GM19023 (cell line): ENCODE measurements at regions not wholly inside any gene's neighbourhood (a gene's known extent, or its start where the extent isn't known, plus 50 kb on each side); places are given as distances from the start of the nearest gene placed in this dataset.

Experiments
- ATAC-seq: cut with Tn5 transposase; IDR thresholded peaks from one replicate; pipeline ENCODE4 v1.9.1; 2021; ENCODE audit warnings: mild to moderate bottlenecking, moderate library complexity; ENCODE audit not compliant: unreplicated experiment

DNA sequence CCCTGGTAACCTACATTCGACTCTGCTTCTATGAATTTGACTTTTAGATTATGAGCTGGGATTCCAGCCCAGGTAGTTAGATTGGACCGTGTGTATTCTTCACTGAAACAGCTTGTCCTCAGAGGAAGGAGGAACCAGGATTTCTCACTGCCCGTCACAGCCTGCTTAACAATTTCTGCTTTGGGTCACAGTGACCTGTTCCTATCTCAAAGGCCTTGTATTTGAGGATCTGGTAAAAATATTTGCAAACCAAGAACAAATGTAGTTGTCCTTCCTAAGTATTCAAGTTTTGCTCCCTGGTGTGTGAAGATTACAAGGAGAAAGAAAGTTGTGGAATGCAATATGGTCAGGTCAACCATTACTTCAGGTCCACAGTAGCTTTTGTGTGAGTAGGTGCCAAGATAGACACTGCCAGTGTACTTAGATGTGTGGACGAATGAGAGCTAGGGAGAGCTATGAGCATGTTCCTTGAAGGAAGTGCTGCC is 55.1 kb downstream of the KIF4B start:
- ATAC-seq = no peak

DNA sequence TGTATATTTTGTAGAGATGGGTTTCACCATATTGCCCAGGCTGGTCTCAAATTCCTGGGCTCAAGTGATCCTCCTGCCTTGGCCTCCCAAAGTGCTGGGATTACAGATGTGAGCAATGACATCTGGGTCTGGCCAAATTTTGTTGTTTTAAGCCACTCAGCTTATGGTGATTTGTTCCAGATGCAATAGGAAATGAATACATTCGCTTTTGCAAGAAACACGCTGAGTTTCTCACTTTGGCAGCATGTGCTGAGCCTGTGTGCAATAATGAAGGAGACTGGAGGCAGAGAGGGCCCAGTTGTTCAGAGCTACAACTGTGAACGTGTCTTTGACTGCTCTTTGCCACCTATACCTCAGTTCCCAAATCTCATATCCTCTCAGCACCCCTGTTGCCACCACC is 56.4 kb downstream of the KIF4B start:
- no peak for ATAC-seq

DNA sequence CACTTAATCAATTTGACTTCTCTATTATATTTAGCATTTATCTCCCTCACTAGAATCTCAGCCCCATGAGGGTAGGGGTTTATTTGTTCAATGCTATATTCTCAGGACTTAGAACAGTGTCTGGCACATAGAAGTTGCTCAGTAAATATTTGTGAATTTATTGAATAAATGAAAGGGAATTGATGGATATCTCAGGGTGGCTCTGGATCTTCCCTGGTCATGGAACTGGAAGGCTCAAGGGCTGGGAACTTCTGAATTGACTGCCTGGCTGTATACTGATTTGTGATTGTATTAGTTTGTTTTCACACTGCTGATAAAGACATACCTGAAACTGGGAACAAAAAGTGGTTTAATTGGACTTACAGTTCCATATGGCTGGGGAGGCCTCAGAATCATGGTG is 57.2 kb downstream of the KIF4B start:
- ATAC-seq = no peak

DNA sequence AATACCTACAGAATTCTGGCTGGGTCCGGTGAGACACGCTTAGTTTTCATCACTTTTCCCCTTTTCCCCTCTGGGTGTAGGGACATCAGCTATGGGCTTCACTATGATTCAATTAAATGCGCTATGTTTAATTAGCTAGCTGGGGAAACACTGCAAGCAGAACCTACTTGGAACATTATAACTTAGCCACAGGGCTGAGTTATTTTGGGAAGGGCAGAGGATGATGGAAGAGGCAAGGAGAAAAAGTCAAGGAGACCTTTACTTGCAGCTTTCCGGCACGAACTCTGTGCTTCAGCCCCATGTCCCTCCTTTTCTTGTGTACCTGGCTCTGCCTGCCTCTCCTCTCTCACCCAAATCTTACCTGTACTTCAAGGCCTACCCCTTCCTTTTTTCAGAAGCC is 62.8 kb downstream of the KIF4B start:
- ATAC-seq = no peak

DNA sequence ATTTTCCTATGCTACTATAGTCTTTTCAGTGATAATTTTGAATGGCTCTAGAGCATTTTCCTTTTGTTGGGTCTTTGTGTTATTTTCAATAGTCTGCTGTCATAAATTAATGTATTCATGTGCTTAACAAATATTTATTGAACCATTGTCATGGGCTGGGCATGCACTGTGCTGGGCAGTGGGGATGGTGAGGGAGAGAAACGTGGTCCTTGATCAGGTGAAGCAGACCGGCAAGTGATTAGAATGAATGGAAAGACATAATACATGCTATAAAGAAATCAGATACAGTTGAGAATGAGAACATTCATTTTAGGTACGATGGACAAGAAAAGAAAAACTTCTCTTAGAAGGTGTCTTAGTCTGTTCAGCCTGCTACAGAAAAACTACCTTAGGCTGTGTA is 66.1 kb downstream of the KIF4B start:
- ATAC-seq = no peak

DNA sequence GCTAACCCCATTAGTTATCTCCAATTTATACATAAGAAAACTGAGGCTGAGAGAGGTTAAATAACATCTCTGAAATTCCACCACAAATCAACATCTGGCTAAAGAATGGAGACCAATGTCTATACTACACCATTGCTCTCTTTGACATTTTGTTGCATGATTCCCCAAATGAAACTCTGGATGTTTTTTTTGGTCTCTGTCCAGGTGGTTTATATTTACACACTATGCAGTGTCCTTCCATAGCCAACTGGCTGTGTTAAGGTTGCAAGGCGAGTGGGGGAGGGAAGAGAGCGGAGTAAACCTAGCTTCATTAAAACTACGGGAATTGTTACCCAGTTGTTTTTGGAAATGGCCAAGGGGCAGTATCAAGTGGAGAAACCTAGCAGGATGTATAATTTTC is 67.2 kb downstream of the KIF4B start:
- no peak for ATAC-seq

DNA sequence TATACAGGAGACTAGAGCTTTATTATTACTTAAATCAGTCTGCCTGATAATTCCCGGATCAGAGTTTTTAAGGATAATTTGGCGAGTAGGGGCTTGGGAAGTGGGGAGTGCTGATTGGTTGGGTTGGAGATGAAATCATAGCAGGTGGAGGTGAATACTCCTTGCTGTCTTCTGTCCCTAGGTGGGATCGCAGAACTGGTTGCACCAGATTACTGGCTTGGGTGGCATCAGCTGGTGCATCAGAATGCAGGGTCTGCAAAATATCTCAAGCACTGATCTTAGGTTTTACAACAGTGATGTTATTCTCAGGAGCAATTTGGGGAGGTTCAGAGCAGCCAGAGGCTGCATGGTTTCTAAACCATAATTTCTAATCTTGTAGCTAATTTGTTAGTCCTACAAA is 68.1 kb downstream of the KIF4B start:
- no peak for ATAC-seq

DNA sequence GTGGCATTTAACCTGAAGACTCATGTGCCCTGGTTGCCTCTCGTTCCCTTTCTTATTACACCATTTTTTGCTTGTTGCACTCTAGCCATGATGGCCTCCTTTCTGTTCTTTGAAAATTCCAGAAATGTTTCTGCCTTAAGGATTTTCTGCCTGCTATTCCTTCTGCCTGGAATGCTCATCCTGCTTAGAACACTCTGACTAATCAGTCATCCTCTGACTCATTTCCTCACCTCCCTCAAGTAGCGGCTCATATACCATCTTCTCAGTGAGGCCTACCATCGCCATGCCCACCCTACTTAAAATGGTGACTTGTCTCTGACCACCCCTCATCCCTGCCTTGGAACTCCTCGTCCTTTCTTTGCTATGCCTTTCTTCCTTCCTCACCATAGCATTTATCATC is 68.8 kb downstream of the KIF4B start:
- no peak for ATAC-seq

DNA sequence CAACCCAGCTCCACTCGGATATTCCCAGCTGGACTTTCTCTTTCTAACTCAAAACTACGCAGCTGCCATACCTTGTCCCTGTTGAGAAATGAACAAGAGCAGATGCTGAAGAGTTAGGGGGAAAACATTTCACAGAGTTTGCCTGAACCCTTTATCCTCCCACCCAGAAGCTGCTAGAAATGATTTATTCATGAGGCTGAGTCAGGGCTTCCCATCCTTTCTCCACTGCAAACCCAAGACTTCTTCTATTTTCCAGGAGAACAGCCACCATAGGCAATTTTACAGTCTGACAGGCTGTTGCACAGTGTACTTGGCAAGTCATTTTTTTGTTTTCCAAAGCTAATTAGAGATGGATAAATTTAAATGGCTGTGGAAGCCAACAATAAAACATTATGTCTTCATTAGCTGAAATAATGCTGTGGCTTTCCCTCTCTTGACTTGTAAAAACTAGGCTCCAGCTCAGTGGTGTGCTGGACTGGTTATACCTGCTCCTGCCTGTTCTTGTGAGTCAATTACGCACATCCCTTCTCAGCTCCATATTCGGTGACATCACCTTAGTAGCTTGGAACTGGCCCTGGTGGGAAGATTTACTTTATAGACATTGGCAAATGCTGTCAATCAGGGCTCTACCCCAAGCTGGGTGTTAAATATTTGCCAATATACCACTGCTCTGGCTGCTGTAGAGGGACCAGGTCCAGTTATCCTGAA is 71.9 kb downstream of the KIF4B start:
- ATAC-seq = no peak

DNA sequence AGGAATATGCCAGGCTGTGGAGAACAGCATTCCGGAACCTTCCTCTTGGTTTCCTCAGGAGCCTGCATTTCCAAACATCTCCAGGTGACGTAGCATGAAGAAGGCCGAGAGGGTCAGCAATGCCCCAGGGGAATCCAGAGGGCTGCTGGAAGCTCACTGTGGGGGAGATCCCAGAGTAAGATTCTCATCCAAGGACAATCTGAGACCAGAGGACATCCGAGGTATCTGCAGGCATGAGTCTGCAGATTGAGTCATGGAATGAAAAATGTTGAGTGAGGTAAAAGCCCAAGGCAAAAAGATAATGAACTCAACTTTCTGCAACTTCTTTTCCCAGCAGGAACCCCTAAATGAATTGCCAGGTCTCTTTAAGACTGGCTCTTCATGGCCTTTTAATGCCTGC is 73.5 kb downstream of the KIF4B start:
- no peak for ATAC-seq

DNA sequence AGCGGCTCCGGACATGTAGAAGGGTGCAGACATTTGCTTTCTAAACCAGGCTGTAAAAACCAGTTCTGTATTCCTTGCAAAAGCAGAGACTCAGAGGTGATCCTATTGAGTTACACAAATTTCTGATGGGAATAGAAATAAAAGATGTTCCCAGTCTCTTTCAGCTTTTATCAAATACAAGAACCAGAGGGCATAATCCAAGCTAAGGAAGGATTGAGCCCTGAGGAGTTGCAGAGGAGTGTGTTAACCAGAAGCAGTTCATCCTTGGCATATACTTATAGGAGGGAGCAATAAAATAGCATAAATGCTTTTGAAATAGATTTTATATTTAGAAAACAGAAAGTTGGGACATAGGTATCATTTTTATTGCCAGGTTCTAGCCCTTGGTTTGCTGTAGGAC is 75.3 kb downstream of the KIF4B start:
- no peak for ATAC-seq

DNA sequence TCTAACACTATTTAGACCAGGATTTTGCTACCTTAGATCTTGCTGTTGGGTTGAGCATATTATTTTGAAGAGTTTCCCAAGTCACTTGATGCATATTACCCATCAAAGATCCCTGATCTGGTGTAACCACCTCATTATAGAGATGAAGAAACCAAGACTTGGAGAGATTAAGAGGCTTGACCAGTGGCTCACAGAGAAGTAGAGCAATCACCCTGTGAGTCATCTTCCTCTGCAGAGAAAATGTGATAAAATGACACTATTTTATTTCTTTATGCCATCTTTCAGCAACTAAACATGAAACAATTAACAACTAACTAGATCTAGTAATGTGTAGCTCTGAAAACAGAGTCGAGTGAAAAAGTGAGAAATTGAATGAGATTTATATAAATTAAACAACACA is 76.1 kb downstream of the KIF4B start:
- ATAC-seq = no peak

DNA sequence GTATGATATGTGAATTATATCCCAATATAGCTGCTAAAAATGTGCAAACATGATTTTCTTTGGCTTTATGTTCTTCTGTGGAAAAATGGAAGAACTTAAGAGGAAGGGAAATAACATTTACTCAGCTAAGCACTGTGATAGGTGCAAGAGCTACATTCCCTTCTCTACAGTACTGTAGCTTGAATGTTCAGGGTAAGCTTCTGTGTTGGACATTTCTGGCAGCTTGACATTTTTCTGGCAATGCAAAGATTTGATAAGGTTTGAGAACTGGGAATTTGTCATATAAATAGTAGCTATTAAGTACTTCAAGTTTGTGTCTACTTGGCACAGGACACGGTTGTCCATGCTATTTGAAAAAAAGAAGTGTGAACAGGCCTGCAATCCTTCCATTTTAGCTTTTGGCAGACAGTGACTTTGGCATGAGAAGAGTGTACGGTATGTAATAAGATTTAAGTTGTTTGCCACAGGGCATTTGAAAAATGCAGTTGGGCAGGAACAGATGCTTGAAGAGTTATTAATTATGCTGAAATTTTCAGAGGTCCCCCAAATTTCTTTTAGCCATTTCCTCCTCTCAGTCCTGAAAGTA is 77.6 kb downstream of the KIF4B start:
- ATAC-seq = no peak

DNA sequence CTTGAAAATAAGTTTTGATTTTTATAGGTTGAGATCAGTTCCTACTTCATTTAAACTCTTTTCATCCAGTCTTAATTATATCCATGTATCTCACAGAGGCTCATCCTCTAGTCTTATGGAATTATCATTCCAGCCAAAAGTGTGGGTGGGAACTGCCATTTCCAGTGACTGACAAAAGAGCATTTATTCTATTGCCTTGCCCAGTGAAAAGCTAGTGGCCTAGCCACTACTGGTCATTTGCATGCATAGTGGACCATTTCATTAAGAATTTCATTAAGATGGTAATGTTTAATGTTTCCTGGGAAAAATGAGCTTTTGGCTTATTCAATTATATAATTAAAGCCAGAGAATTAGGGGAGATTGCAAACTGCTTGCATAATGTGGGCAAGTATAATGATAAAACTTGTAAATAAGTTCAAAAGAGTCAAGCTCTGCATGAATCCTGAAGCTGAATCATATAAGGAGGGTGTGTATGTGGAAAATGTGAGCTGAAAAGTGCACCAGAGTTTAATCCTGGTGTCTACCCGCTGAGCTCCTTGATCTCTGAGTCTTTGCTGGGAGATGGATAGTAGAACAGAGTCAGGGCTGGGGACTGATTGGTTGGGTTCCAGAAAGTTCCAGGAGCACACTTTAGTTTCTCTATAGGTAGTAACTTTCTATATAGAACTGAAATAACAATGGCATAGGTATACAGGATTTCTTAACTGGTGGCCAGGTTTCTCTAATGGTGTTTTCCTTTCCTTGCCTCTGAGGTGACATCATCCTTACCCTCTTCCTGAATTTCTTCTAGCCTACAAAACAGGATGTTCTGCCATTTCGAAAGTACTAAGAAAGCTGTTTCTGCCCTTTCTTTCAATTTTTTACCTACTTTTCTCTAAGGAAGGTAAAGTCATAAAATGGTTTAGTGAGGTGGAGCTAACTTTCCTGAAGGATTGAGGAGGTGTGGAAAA is 78.5 kb downstream of the KIF4B start:
- ATAC-seq = no peak

DNA sequence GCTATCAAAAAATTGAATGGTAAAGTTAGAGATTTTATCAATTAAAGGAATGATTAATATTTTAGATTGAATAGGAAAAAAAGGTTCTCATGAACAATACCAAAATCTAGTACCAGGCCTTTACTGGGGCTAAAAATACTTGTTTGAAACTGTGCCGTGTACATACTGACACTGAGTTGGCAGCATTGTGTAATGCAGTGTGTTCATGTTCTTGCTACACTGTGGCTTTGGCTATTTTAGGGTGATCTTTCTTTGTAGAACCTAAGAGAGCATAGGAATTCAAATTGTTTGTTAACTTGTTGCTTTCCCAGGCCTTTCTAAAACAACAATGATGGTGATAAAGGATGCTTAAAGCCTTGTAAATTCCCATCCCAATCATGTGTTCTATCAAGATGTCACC is 80.9 kb downstream of the KIF4B start:
- ATAC-seq = no peak

DNA sequence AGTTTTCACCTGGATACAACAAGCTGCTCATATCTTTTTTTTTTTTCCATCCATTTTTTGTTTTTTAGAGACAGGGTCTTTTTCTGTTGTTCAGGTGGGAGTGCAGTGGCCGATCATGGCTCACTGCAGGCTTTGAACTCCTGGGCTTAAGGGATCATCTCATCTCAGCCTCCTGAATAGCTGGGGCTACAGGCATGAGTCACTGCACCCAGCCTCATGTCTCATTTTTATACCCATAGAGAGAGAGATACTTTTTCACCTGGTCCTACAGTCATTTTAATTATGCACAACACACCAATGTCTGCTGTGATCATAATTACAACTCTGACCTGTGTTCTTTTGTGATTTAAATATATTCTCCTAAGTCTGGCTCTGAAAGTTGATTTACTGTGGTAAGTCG is 84.4 kb downstream of the KIF4B start:
- ATAC-seq = no peak

DNA sequence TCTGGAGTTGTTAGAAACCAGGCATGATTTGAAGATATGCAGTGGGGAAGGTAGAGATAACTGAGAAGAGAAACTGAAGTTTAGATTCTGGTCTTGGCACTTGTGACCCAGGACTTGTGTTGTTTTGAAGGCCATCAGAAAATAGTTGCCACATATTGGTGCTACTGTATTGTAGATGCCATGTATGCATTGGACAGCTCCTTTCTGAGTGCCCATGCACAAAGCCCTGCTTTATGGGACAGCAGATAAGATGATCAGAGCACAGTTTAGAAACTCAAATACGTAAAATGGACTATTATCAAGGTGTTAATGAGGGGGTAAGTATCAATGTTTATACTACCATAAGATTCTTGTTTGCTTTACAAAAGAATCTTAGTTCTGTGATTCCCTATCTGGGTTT is 84.9 kb downstream of the KIF4B start:
- no peak for ATAC-seq

DNA sequence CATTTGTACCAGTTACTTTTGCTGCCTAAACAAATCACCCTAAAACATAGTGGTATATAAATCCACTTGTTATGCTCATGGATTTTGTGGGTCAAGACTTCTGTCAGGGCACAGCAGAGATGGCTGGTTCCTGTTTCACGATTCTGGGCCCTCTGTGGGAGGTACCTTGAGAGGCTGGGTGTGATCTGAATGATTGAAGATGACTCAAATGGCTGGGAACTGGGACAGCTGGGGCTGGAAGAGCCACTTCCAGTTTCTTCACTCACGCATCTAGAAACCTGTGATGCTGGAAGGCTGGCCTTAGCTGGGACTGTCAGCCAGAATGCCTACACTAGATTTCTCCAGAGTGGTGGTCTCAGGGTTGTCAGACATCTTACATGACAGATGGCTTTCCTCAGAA is 88.1 kb downstream of the KIF4B start:
- no peak for ATAC-seq

DNA sequence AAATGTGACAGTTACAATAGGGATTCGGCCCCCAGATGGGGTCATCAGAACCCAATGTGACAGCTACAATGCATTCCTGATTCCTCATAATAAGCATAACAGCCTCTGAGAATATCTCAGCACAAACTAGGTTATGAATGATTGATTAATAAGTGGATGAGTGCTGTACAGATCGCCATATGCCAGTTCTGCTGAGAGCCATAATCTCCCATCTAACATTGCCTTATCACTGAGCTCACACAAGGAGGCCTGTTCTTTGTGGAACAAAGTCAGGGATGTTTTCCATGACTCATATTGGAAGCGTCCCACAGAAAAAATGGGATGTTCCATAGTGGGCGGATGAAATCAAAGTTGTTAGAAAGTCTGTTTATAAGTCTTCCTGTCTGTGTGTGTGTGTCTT is 89.6 kb downstream of the KIF4B start:
- no peak for ATAC-seq

DNA sequence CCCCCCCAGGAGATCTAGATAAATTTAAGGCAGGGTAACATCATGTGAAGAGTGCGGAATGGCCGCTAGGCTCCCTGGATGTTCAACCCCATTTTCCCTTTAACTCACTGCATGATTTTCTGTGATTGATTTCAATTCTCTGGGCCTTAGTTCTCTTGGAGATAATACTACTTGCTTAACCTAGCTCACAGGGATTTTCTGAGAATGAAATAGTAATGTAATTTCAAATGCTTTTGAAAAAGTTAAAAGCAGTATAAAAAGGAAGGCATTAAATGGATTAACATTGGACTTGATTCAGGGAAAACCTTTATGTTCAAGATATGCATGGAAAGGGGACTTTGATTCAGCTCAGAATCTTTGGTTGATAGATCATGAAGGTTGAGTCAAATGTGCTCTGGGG is 90.9 kb downstream of the KIF4B start:
- no peak for ATAC-seq

DNA sequence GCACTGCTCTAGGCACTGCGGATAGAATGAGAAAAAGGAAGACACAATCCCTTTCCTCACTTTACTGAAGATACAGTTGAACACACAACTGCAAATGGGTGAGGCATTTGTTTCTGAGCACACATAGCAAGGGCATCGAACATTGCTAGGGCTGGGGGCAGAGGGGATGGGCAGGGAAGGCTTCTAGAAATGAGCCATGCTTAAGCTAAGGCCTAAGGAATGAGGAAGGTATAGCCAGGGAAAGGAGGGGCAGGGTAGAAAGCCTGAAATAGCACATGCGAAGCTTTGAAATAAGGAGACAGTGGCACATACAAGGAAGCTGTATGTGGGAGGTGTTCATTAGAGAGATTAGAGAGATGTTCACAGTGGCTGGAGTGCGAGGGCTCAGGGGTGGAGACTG is 92.7 kb downstream of the KIF4B start:
- ATAC-seq = no peak

DNA sequence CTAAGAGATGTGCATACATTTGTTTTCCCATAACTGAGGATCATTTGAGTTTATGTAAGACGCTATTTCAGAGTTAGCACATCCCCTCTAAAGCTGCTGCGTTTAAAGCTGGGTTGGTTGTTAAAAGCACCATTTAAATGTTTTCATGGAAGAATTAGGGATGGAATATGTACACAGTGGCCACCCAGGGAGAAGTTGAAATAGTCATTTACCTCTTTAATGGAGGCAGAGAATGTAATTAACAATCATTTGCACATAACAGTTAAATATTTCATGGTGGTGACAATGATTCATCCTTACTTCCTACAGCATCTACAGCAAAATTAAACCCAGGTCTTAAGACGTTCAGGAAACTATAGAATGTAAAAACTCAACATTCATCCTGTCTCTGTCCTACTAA is 100.3 kb downstream of the KIF4B start:
- no peak for ATAC-seq
